Smooth muscle cell (in vitro differentiated cells): ENCODE measurements at regions not wholly inside any gene's neighbourhood (a gene's known extent, or its start where the extent isn't known, plus 50 kb on each side); places are given as distances from the start of the nearest gene placed in this dataset.
A peak's percentile ranks its signal among the peaks of the same experiment; 100 is the strongest.

Experiments
- DNase-seq: peaks from one replicate; lab custom pipeline; 2025; ENCODE audit not compliant: unreplicated experiment; lab: John Stamatoyannopoulos, UW
- H2AFZ ChIP-seq: fragments of 200-600 bp; sonication (generic); 2 replicates; pipeline ENCODE4 v1.6.0; 2016; ENCODE audit warnings: antibody characterized with exemption, low read depth, mild to moderate bottlenecking
- H3F3A ChIP-seq: fragments of 200-600 bp; sonication (generic); 2 replicates; pipeline ENCODE4 v1.6.0; 2017; ENCODE audit warnings: antibody characterized with exemption, low read depth
- H3K27ac ChIP-seq: fragments of 200-600 bp; sonication (generic); 2 replicates; pipeline ENCODE4 v1.5.1; 2016; ENCODE audit warnings: low read depth, mild to moderate bottlenecking
- H3K27me3 ChIP-seq: fragments of 200-600 bp; sonication (generic); 2 replicates; pipeline ENCODE4 v1.6.1; 2016; ENCODE audit warnings: low read depth, mild to moderate bottlenecking
- H3K36me3 ChIP-seq: fragments of 200-600 bp; sonication (generic); 2 replicates; pipeline ENCODE4 v1.5.1; 2016; ENCODE audit warnings: low read depth
- H3K4me1 ChIP-seq: fragments of 200-600 bp; sonication (generic); 2 replicates; pipeline ENCODE4 v1.5.1; 2016; ENCODE audit warnings: low read depth
- H3K4me2 ChIP-seq: fragments of 200-600 bp; sonication (generic); 2 replicates; pipeline ENCODE4 v1.6.0; 2016; ENCODE audit warnings: mild to moderate bottlenecking
- H3K4me3 ChIP-seq: fragments of 200-600 bp; sonication (generic); 2 replicates; pipeline ENCODE4 v1.5.1; 2016; ENCODE audit warnings: mild to moderate bottlenecking
- H3K79me2 ChIP-seq: fragments of 200-600 bp; sonication (generic); 2 replicates; pipeline ENCODE4 v1.6.0; 2016; ENCODE audit warnings: low read depth, mild to moderate bottlenecking
- H3K9ac ChIP-seq: fragments of 200-600 bp; sonication (generic); 2 replicates; pipeline ENCODE4 v1.6.0; 2016; ENCODE audit warnings: low read depth
- H3K9me3 ChIP-seq: fragments of 200-600 bp; sonication (generic); replicated peaks from 2 replicates; pipeline ENCODE4 v1.5.1; 2016; ENCODE audit warnings: low read depth
- H4K20me1 ChIP-seq: fragments of 200-600 bp; sonication (generic); 2 replicates; pipeline ENCODE4 v1.6.0; 2016; ENCODE audit warnings: low read depth
- WGBS: methylation state at CpG from one replicate; pipeline ENCODE4 v1.1.7; 2016; ENCODE audit warnings: low lambda C conversion rate; 5-methylcytosine and 5-hydroxymethylcytosine counted together
- TF ChIP-seq, protein P1 (sequence below): fragments of 200-600 bp; sonication (generic); IDR thresholded peaks from 2 replicates; pipeline ENCODE4 v1.5.1; 2017; ENCODE audit warnings: borderline replicate concordance, mild to moderate bottlenecking, antibody characterized with exemption; ENCODE audit not compliant: insufficient read depth, poor library complexity, severe bottlenecking

GRCh38 chr13:40490086-40490758 is 176.2 kb downstream of the FOXO1 start:
- no peaks in the 10 kb centered on the region for H3K9me3 ChIP-seq
- no peak overlapping the region for H3K4me3 ChIP-seq
- WGBS: 47% methylated on average over 7 of the region's 7 CpGs
- H3K4me2 ChIP-seq: no peak overlapping the region
- TF ChIP-seq, protein P1, sequence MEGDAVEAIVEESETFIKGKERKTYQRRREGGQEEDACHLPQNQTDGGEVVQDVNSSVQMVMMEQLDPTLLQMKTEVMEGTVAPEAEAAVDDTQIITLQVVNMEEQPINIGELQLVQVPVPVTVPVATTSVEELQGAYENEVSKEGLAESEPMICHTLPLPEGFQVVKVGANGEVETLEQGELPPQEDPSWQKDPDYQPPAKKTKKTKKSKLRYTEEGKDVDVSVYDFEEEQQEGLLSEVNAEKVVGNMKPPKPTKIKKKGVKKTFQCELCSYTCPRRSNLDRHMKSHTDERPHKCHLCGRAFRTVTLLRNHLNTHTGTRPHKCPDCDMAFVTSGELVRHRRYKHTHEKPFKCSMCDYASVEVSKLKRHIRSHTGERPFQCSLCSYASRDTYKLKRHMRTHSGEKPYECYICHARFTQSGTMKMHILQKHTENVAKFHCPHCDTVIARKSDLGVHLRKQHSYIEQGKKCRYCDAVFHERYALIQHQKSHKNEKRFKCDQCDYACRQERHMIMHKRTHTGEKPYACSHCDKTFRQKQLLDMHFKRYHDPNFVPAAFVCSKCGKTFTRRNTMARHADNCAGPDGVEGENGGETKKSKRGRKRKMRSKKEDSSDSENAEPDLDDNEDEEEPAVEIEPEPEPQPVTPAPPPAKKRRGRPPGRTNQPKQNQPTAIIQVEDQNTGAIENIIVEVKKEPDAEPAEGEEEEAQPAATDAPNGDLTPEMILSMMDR: no peak
- no peak overlapping the region for H2AFZ ChIP-seq
- H3K27ac ChIP-seq: no peak overlapping the region
- H3K9ac ChIP-seq: no peak overlapping the region
- H3K79me2 ChIP-seq: no peaks in the 10 kb centered on the region
- H3K36me3 ChIP-seq: no peaks in the 10 kb centered on the region
- H3K4me1 ChIP-seq: peaks cover 5% of the 10 kb centered on the region
- no peaks in the 10 kb centered on the region for H4K20me1 ChIP-seq
- no peaks in the 10 kb centered on the region for H3F3A ChIP-seq
- no peak for DNase-seq
- no peaks in the 10 kb centered on the region for H3K27me3 ChIP-seq

- H3K9me3 ChIP-seq: no peaks in the 10 kb centered on the region
- H3K4me2 ChIP-seq: no peak overlapping the region
- no peaks in the 10 kb centered on the region for H3K36me3 ChIP-seq
- no peak overlapping the region for H2AFZ ChIP-seq
- H3K9ac ChIP-seq: no peak overlapping the region
- H3K79me2 ChIP-seq: no peaks in the 10 kb centered on the region
- TF ChIP-seq, protein P1: no peak
- no peak overlapping the region for H3K4me3 ChIP-seq
- no peak for DNase-seq
- H3K27me3 ChIP-seq: no peaks in the 10 kb centered on the region
- WGBS: 94% methylated on average over 9 of the region's 9 CpGs
- H3F3A ChIP-seq: no peaks in the 10 kb centered on the region
- no peaks in the 10 kb centered on the region for H3K4me1 ChIP-seq
- no peak overlapping the region for H3K27ac ChIP-seq
- no peaks in the 10 kb centered on the region for H4K20me1 ChIP-seq
These were observed 173.9 kb downstream of the FOXO1 start for GRCh38 chr13:40492511-40492910.

GRCh38 chr13:40494513-40494912 is 171.9 kb downstream of the FOXO1 start:
- TF ChIP-seq, protein P1: no peak
- peak overlapping the region; percentile 17 for H2AFZ ChIP-seq
- H3K4me1 ChIP-seq: no peaks in the 10 kb centered on the region
- no peak overlapping the region for H3K27ac ChIP-seq
- H3K4me3 ChIP-seq: no peak overlapping the region
- 52% methylated on average over 2 of the region's 2 CpGs for WGBS
- no peaks in the 10 kb centered on the region for H3K27me3 ChIP-seq
- no peak overlapping the region for H3K4me2 ChIP-seq
- no peaks in the 10 kb centered on the region for H4K20me1 ChIP-seq
- DNase-seq: no peak
- no peaks in the 10 kb centered on the region for H3K36me3 ChIP-seq
- H3K9me3 ChIP-seq: no peaks in the 10 kb centered on the region
- no peaks in the 10 kb centered on the region for H3F3A ChIP-seq
- no peak overlapping the region for H3K9ac ChIP-seq
- no peaks in the 10 kb centered on the region for H3K79me2 ChIP-seq

DNA sequence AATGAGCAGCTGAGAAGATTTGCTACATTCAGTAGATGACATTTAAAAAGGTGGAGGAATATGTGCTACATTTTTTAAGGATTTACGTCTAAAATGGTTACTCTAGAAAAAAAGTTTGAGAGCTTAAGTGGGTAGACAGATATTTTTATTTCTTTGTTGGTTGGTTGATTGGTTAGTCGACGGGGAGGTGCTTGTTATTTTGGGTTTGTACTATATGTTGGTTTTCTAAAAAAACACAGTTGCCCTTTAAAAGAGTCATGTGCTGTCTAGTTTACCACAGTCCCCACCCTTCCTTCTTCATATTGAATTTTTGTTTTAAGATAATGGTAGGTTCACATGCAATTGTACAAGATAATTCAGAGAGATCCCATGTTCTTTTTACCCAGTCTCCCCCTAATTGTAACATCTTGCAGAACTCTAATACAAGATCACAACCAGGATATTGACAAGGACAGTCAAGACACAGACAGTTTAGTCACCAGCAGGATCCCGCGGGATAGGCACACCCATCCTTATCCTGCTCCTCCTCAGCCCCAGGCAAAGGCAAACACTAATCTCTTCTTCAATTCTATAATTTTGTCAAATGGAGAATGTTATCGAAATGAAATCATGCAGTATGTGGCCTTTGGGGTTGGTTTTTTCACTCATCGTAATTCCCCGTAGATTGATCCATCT is 171.4 kb downstream of the FOXO1 start:
- Histone ChIP-seq H3K79me2 (no peaks in the 10 kb centered on the region), H3K4me2 (no peak overlapping the region), H3K27ac (no peak overlapping the region), H2AFZ (no peak overlapping the region), H3F3A (no peaks in the 10 kb centered on the region), H3K4me3 (no peak overlapping the region), H3K27me3 (no peaks in the 10 kb centered on the region), H3K4me1 (no peaks in the 10 kb centered on the region), H3K36me3 (no peaks in the 10 kb centered on the region), H3K9me3 (no peaks in the 10 kb centered on the region), H4K20me1 (no peaks in the 10 kb centered on the region), H3K9ac (no peak overlapping the region)
- no peak for DNase-seq
- WGBS: 86% methylated on average over 8 of the region's 8 CpGs
- TF ChIP-seq, protein P1: no peak
